ENCODE measurements at regions not wholly inside any gene's neighbourhood (a gene's known extent, or its start where the extent isn't known, plus 50 kb on each side); places are given as distances from the start of the nearest gene placed in this dataset.

DNA sequence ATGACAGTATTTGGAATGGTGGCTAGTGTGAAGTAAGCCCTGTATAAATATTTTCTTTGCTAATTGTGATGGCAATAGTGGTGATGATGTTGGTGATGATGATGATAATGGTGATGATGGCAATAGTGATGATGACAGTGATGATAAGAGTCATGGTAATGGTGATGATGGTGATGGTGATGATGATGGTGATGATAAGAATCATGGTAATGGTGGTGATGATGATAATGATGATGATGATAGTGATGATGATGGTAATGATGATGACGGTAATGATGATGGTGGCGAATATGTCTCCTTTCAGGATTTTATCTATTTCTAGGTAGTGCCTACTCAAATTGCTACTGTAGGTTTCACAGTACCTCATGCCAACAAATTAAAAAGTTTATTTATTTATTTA lies 205.4 kb downstream of the GALR1 start:
- TF ChIP-seq CTCF (IDR thresholded peaks at IDR 0.05 in 8 of 11, conservative IDR thresholded peaks at IDR 0.05 in 3 of 11) = no peak
- TF ChIP-seq POLR2A (IDR thresholded peaks at IDR 0.05) = no peak
- no peak for TF ChIP-seq POLR2AphosphoS5 (IDR thresholded peaks at IDR 0.05)

Measured in spleen (tissue), 7 donors.